CD4-positive, alpha-beta memory T cell (primary cell): ENCODE measurements at regions not wholly inside any gene's neighbourhood (a gene's known extent, or its start where the extent isn't known, plus 50 kb on each side); places are given as distances from the start of the nearest gene placed in this dataset.

ENCODE experiments used
- CTCF ChIA-PET: fragments of 350-600 bp; sonication (Branson Sonifier 250); formaldehyde crosslinking; loops from one replicate; lab custom pipeline; 2021; ENCODE audit warnings: inconsistent platforms; ENCODE audit not compliant: partially characterized antibody; lab: Charles Lee
- POLR2A ChIA-PET: fragments of 350-600 bp; sonication (Branson Sonifier 250); formaldehyde crosslinking; loops from one replicate; lab custom pipeline; 2021; ENCODE audit not compliant: partially characterized antibody; lab: Charles Lee
- DNase-seq, 5 donors: peaks; one replicate each; pipeline versions ENCODE4 v3.0.0 to v3.0.0-alpha.2; 2020 to 2022; ENCODE audit warnings: mixed read lengths in 1 of 5
- H3K27ac ChIP-seq: one replicate; pipeline ENCODE4 v1.7.0; 2013; ENCODE audit warnings: low read depth, low read length
- H3K27me3 ChIP-seq: 2 replicates; pipeline ENCODE4 v1.7.0; 2013; ENCODE audit warnings: mild to moderate bottlenecking, low read length, moderate library complexity; ENCODE audit not compliant: insufficient read depth
- H3K36me3 ChIP-seq: 2 replicates; pipeline ENCODE4 v1.7.0; 2013; ENCODE audit warnings: mild to moderate bottlenecking, low read length, moderate library complexity; ENCODE audit not compliant: insufficient read depth
- H3K4me1 ChIP-seq: 2 replicates; pipeline ENCODE4 v1.7.0; 2013; ENCODE audit warnings: mild to moderate bottlenecking, low read length, moderate library complexity; ENCODE audit not compliant: insufficient read depth
- H3K4me3 ChIP-seq, 2 donors: one replicate each; pipeline ENCODE4 v1.7.0; 2013; ENCODE audit warnings: low read length in 2 of 2, mild to moderate bottlenecking in 1 of 2
- H3K9me3 ChIP-seq, 2 donors: one replicate each; pipeline ENCODE4 v1.7.0; 2013; ENCODE audit warnings: low read length in 2 of 2, control low read depth in 1 of 2; ENCODE audit not compliant: control insufficient read depth in 1 of 2
- H3K27ac Mint-ChIP-seq, 7 donors: one replicate each; pipeline ENCODE4 v1.8.0; 2020 to 2021; ENCODE audit warnings: mixed read lengths in 7 of 7, mild to moderate bottlenecking in 6 of 7, inconsistent platforms in 3 of 7, moderate library complexity in 3 of 7
- H3K27me3 Mint-ChIP-seq, 2 donors: one replicate each; pipeline ENCODE4 v1.8.0; 2020 to 2021; ENCODE audit warnings: mixed read lengths in 2 of 2
- H3K36me3 Mint-ChIP-seq, 2 donors: one replicate each; pipeline ENCODE4 v1.8.0; 2020 to 2021; ENCODE audit warnings: mixed read lengths in 2 of 2, inconsistent platforms in 1 of 2, mild to moderate bottlenecking in 1 of 2
- H3K4me1 Mint-ChIP-seq, 4 donors: one replicate each; pipeline ENCODE4 v1.8.0; 2020 to 2021; ENCODE audit warnings: mixed read lengths in 4 of 4, mild to moderate bottlenecking in 1 of 4
- H3K4me3 Mint-ChIP-seq, 8 donors: one replicate each; pipeline ENCODE4 v1.8.0; 2020 to 2021; ENCODE audit warnings: mixed read lengths in 8 of 8, mild to moderate bottlenecking in 7 of 8, moderate library complexity in 6 of 8, inconsistent platforms in 3 of 8
- H3K9me3 Mint-ChIP-seq, 8 donors: one replicate each; pipeline ENCODE4 v1.8.0; 2020 to 2021; ENCODE audit warnings: mixed read lengths in 8 of 8, mild to moderate bottlenecking in 5 of 8, inconsistent platforms in 3 of 8, moderate library complexity in 1 of 8
- intact Hi-C: fragments of 100-400 bp; cut with micrococcal nuclease; formaldehyde crosslinking; loops from one replicate; pipeline ENCODE4 v1.15.1; 2023

- Mint-ChIP-seq H3K27ac (no peak overlapping the region), H3K9me3 (peaks cover 0 to 4% (median 0%) of the 10 kb centered on the region in 8 donors), H3K4me3 (no peak overlapping the region), H3K4me1 (no peaks in the 10 kb centered on the region), H3K27me3 (peaks cover 1 to 2% of the 10 kb centered on the region in 2 donors), H3K36me3 (no peaks in the 10 kb centered on the region)
- no peaks in the 10 kb centered on the region for H3K9me3 ChIP-seq
- H3K36me3 ChIP-seq, result no peaks in the 10 kb centered on the region
- intact Hi-C loops, result no loop called here
- POLR2A ChIA-PET, result no interaction called here
- no peaks in the 10 kb centered on the region for H3K4me1 ChIP-seq
- no peak overlapping the region for H3K4me3 ChIP-seq
- no peaks in the 10 kb centered on the region for H3K27me3 ChIP-seq
- no peak for DNase-seq
- H3K27ac ChIP-seq, result no peak overlapping the region
- CTCF ChIA-PET, result no interaction called here
Observed at GRCh38 chr4:17286752-17287460, 225.0 kb downstream of the QDPR start.

- H3K27me3 Mint-ChIP-seq, result peaks cover 0 to 1% of the 10 kb centered on the region in 2 donors
- H3K4me3 ChIP-seq, result no peak overlapping the region
- intact Hi-C loops, result no loop called here
- no peak overlapping the region for H3K27ac Mint-ChIP-seq
- H3K9me3 Mint-ChIP-seq, result peaks cover 0 to 4% (median 0%) of the 10 kb centered on the region in 8 donors
- no peaks in the 10 kb centered on the region for H3K36me3 ChIP-seq
- no peak overlapping the region for H3K27ac ChIP-seq
- H3K4me1 Mint-ChIP-seq, result no peaks in the 10 kb centered on the region
- H3K9me3 ChIP-seq, result no peaks in the 10 kb centered on the region
- DNase-seq, result no peak
- ChIA-PET POLR2A (no interaction called here), CTCF (no interaction called here)
- H3K4me3 Mint-ChIP-seq, result no peak overlapping the region
- H3K27me3 ChIP-seq, result no peaks in the 10 kb centered on the region
- H3K4me1 ChIP-seq, result no peaks in the 10 kb centered on the region
- no peaks in the 10 kb centered on the region for H3K36me3 Mint-ChIP-seq
Observed at GRCh38 chr4:17285747-17286146, 226.1 kb downstream of the QDPR start.

GRCh38 chr4:17284323-17285175, 227.3 kb downstream of the QDPR start:
- Histone ChIP-seq H3K4me3 (no peak overlapping the region), H3K9me3 (no peaks in the 10 kb centered on the region), H3K4me1 (no peaks in the 10 kb centered on the region), H3K36me3 (no peaks in the 10 kb centered on the region), H3K27me3 (no peaks in the 10 kb centered on the region), H3K27ac (no peak overlapping the region)
- POLR2A ChIA-PET, result no interaction called here
- DNase-seq, result no peak
- intact Hi-C loops, result no loop called here
- Mint-ChIP-seq H3K4me1 (no peaks in the 10 kb centered on the region), H3K4me3 (no peak overlapping the region), H3K27me3 (no peaks in the 10 kb centered on the region), H3K36me3 (no peaks in the 10 kb centered on the region), H3K27ac (no peak overlapping the region), H3K9me3 (peaks cover 0 to 4% (median 0%) of the 10 kb centered on the region in 8 donors)
- CTCF ChIA-PET, result no interaction called here

GRCh38 chr4:17283832-17284231, 228.1 kb downstream of the QDPR start:
- intact Hi-C loops, result no loop called here
- Histone ChIP-seq H3K9me3 (no peaks in the 10 kb centered on the region), H3K36me3 (no peaks in the 10 kb centered on the region), H3K27me3 (no peaks in the 10 kb centered on the region), H3K4me1 (no peaks in the 10 kb centered on the region), H3K4me3 (no peak overlapping the region), H3K27ac (no peak overlapping the region)
- Mint-ChIP-seq H3K36me3 (no peaks in the 10 kb centered on the region), H3K9me3 (peaks cover 0 to 4% (median 0%) of the 10 kb centered on the region in 8 donors), H3K4me3 (no peak overlapping the region), H3K27ac (no peak overlapping the region), H3K27me3 (no peaks in the 10 kb centered on the region), H3K4me1 (no peaks in the 10 kb centered on the region)
- CTCF ChIA-PET, result no interaction called here
- POLR2A ChIA-PET, result no interaction called here
- no peak for DNase-seq

GRCh38 chr4:17283251-17283650, 228.6 kb downstream of the QDPR start:
- DNase-seq, result no peak
- POLR2A ChIA-PET, result no interaction called here
- H3K4me3 Mint-ChIP-seq, result no peak overlapping the region
- no peak overlapping the region for H3K27ac ChIP-seq
- H3K4me3 ChIP-seq, result no peak overlapping the region
- H3K4me1 ChIP-seq, result no peaks in the 10 kb centered on the region
- no peaks in the 10 kb centered on the region for H3K4me1 Mint-ChIP-seq
- no peaks in the 10 kb centered on the region for H3K36me3 ChIP-seq
- H3K9me3 ChIP-seq, result no peaks in the 10 kb centered on the region
- no peak overlapping the region for H3K27ac Mint-ChIP-seq
- CTCF ChIA-PET, result no interaction called here
- no peaks in the 10 kb centered on the region for H3K9me3 Mint-ChIP-seq
- H3K27me3 Mint-ChIP-seq, result no peaks in the 10 kb centered on the region
- intact Hi-C loops, result no loop called here
- no peaks in the 10 kb centered on the region for H3K27me3 ChIP-seq
- H3K36me3 Mint-ChIP-seq, result no peaks in the 10 kb centered on the region

GRCh38 chr4:17280261-17281018, 231.4 kb downstream of the QDPR start:
- Mint-ChIP-seq H3K9me3 (no peaks in the 10 kb centered on the region), H3K4me1 (no peaks in the 10 kb centered on the region), H3K4me3 (no peak overlapping the region), H3K27ac (no peak overlapping the region), H3K27me3 (peaks cover 0 to 2% of the 10 kb centered on the region in 2 donors), H3K36me3 (no peaks in the 10 kb centered on the region)
- H3K27me3 ChIP-seq, result no peaks in the 10 kb centered on the region
- no peak for DNase-seq
- no peak overlapping the region for H3K27ac ChIP-seq
- H3K9me3 ChIP-seq, result no peaks in the 10 kb centered on the region
- no peaks in the 10 kb centered on the region for H3K4me1 ChIP-seq
- ChIA-PET CTCF (interaction anchor here (2.1 to 2.3 kb wide), 2 partner anchors 167 to 192 kb away, joined by 9 to 15 read pairs; no protein-coding TSS in a partner anchor), POLR2A (interaction anchor here (0.6 kb wide), 1 partner anchor 186 kb away, joined by 3 read pairs; no protein-coding TSS in a partner anchor)
- intact Hi-C loops, result loop anchor here (1.0 kb wide), 1 partner anchor 167 kb away; no protein-coding TSS in a partner anchor
- H3K36me3 ChIP-seq, result no peaks in the 10 kb centered on the region
- H3K4me3 ChIP-seq, result no peak overlapping the region

- H3K4me3 ChIP-seq, result no peak overlapping the region
- H3K36me3 ChIP-seq, result no peaks in the 10 kb centered on the region
- peaks cover 0 to 2% of the 10 kb centered on the region in 2 donors for H3K27me3 Mint-ChIP-seq
- CTCF ChIA-PET, result interaction anchor here (1.9 kb wide), 1 partner anchor 171 kb away, joined by 4 read pairs; no protein-coding TSS in a partner anchor
- H3K27me3 ChIP-seq, result no peaks in the 10 kb centered on the region
- H3K9me3 ChIP-seq, result no peaks in the 10 kb centered on the region
- intact Hi-C loops, result no loop called here
- H3K27ac Mint-ChIP-seq, result no peak overlapping the region
- POLR2A ChIA-PET, result no interaction called here
- no peak overlapping the region for H3K27ac ChIP-seq
- DNase-seq, result no peak
- H3K4me3 Mint-ChIP-seq, result no peak overlapping the region
- no peaks in the 10 kb centered on the region for H3K36me3 Mint-ChIP-seq
- H3K4me1 Mint-ChIP-seq, result no peaks in the 10 kb centered on the region
- H3K9me3 Mint-ChIP-seq, result no peaks in the 10 kb centered on the region
- no peaks in the 10 kb centered on the region for H3K4me1 ChIP-seq
Observed at GRCh38 chr4:17276776-17277175, 235.1 kb downstream of the QDPR start.
